IMR-90 (cell line): ENCODE measurements at regions not wholly inside any gene's neighbourhood (a gene's known extent, or its start where the extent isn't known, plus 50 kb on each side); places are given as distances from the start of the nearest gene placed in this dataset.

ENCODE experiments used
- ATAC-seq: fragments of 200-7000 bp; cut with Tn5 transposase; 2 replicates; pipeline ENCODE4 v1.9.1; 2020; ENCODE audit warnings: low read depth, mild to moderate bottlenecking, moderate library complexity
- BruUV-seq: library from RNA; stranded (reverse); fragments of 400-500 nt; replicated peaks from 2 replicates; lab custom pipeline; 2021; lab: Mats Ljungman, UMichigan
- CTCF ChIA-PET: fragments of 300-600 bp; formaldehyde crosslinking; extraction: SDS; loops from one replicate; lab custom pipeline; 2021; ENCODE audit warnings: antibody characterized with exemption; lab: Yijun Ruan, JAX
- POLR2A ChIA-PET: fragments of 300-600 bp; sonication (Branson Sonifier 250); formaldehyde crosslinking; loops from one replicate; lab custom pipeline; 2022; ENCODE audit warnings: antibody characterized with exemption; ENCODE audit not compliant: unreplicated experiment; lab: Charles Lee
- DNase-seq: peaks from one replicate; pipeline ENCODE4 v3.0.0; 2013
- H2AFZ ChIP-seq: replicated peaks from 2 replicates; pipeline ENCODE3; 2013; ENCODE audit warnings: low read length, mild to moderate bottlenecking; ENCODE audit not compliant: poor library complexity
- H2AK5ac ChIP-seq: 2 replicates; pipeline ENCODE4 v1.6.1; 2013; ENCODE audit warnings: low read depth, low read length, inconsistent platforms
- H2AK9ac ChIP-seq: replicated peaks from 2 replicates; pipeline ENCODE3; 2013; ENCODE audit warnings: mild to moderate bottlenecking, low read depth, low read length, moderate library complexity; ENCODE audit not compliant: poor library complexity
- H2BK120ac ChIP-seq: 2 replicates; pipeline ENCODE4 v1.6.1; 2013; ENCODE audit warnings: low read depth, low read length, inconsistent platforms
- H2BK15ac ChIP-seq: 3 replicates; pipeline ENCODE4 v1.6.1; 2013; ENCODE audit warnings: low read depth, low read length, inconsistent platforms
- H2BK20ac ChIP-seq: 2 replicates; pipeline ENCODE4 v1.6.1; 2013; ENCODE audit warnings: low read depth, mild to moderate bottlenecking, inconsistent platforms, low read length, moderate library complexity
- H2BK5ac ChIP-seq: 2 replicates; pipeline ENCODE4 v1.6.1; 2013; ENCODE audit warnings: mild to moderate bottlenecking, low read depth, low read length, inconsistent platforms; ENCODE audit not compliant: poor library complexity, severe bottlenecking
- H3K14ac ChIP-seq: replicated peaks from 2 replicates; pipeline ENCODE4 v1.6.1; 2013; ENCODE audit warnings: low read depth, low read length, inconsistent platforms
- H3K18ac ChIP-seq: 2 replicates; pipeline ENCODE4 v1.6.1; 2013; ENCODE audit warnings: low read depth, low read length, control low read depth
- H3K23ac ChIP-seq: 2 replicates; pipeline ENCODE4 v1.6.1; 2013; ENCODE audit warnings: low read depth, low read length, inconsistent platforms
- H3K27ac ChIP-seq: 2 replicates; pipeline ENCODE4 v1.5.1; 2013; ENCODE audit warnings: mild to moderate bottlenecking, control low read depth, low read length; ENCODE audit not compliant: insufficient read depth
- H3K27me3 ChIP-seq: 2 replicates; pipeline ENCODE4 v1.6.1; 2013; ENCODE audit warnings: low read length; ENCODE audit not compliant: control insufficient read depth, insufficient read depth
- H3K36me3 ChIP-seq: 2 replicates; pipeline ENCODE4 v1.6.1; 2013; ENCODE audit warnings: low read length, mixed read lengths; ENCODE audit not compliant: control insufficient read depth, insufficient read depth
- H3K4ac ChIP-seq: 2 replicates; pipeline ENCODE4 v1.6.1; 2013; ENCODE audit warnings: low read depth, low read length, inconsistent platforms
- H3K4me1 ChIP-seq: 2 replicates; pipeline ENCODE4 v1.6.1; 2013; ENCODE audit warnings: low read length, mixed read lengths; ENCODE audit not compliant: control insufficient read depth, insufficient read depth
- H3K4me2 ChIP-seq: 2 replicates; pipeline ENCODE4 v1.6.1; 2013; ENCODE audit warnings: low read depth, mild to moderate bottlenecking, control low read depth, low read length, moderate library complexity
- H3K4me3 ChIP-seq: 2 replicates; pipeline ENCODE4 v1.5.1; 2013; ENCODE audit warnings: low read depth, mild to moderate bottlenecking, control low read depth, low read length, moderate library complexity; ENCODE audit not compliant: insufficient read depth
- H3K56ac ChIP-seq: 2 replicates; pipeline ENCODE4 v1.6.1; 2013; ENCODE audit warnings: low read length, inconsistent platforms; ENCODE audit not compliant: insufficient read depth; ENCODE audit errors: extremely low read depth
- H3K79me1 ChIP-seq, 2 experiments: 2 replicates each; pipeline ENCODE4 v1.6.1; 2013; ENCODE audit warnings: low read length in 2 of 2, inconsistent platforms in 1 of 2, low read depth in 1 of 2
- H3K9ac ChIP-seq: 2 replicates; pipeline ENCODE4 v1.6.1; 2013; ENCODE audit warnings: low read depth, low read length, control low read depth
- H3K9me1 ChIP-seq: 2 replicates; pipeline ENCODE4 v1.6.1; 2013; ENCODE audit warnings: low read length, inconsistent platforms; ENCODE audit not compliant: insufficient read depth
- H3K9me3 ChIP-seq: 2 replicates; pipeline ENCODE4 v1.6.1; 2013; ENCODE audit warnings: low read length; ENCODE audit not compliant: control insufficient read depth, insufficient read depth
- H4K20me1 ChIP-seq: 2 replicates; pipeline ENCODE4 v1.6.1; 2013; ENCODE audit warnings: low read length, inconsistent platforms; ENCODE audit not compliant: insufficient read depth
- H4K5ac ChIP-seq: 2 replicates; pipeline ENCODE4 v1.6.1; 2013; ENCODE audit warnings: mild to moderate bottlenecking, low read depth, low read length, control low read depth
- H4K8ac ChIP-seq, 2 experiments: 2 replicates each; pipeline ENCODE4 v1.6.1; 2013; ENCODE audit warnings: low read depth in 2 of 2, low read length in 2 of 2, control low read depth in 1 of 2, inconsistent platforms in 1 of 2
- H4K91ac ChIP-seq: 2 replicates; pipeline ENCODE4 v1.6.1; 2013; ENCODE audit warnings: low read depth, low read length, inconsistent platforms; ENCODE audit not compliant: insufficient read depth
- RAD21 ChIP-seq: IDR thresholded peaks from 2 replicates; pipeline ENCODE4 v1.6.1; 2012; ENCODE audit warnings: low read length, improper control_type of control experiment
- RFX5 ChIP-seq: IDR thresholded peaks from 2 replicates; pipeline ENCODE4 v1.8.0; 2012; ENCODE audit warnings: low read depth, mild to moderate bottlenecking, low read length, moderate library complexity
- WGBS, 2 experiments: methylation state at CpG; one replicate each; pipeline versions ENCODE4 v1.1.5 to v1.1.7; 2013; ENCODE audit warnings: missing lambda C conversion rate in 2 of 2; ENCODE audit not compliant: insufficient read length in 1 of 2; ENCODE audit errors: extremely low coverage in 2 of 2; 5-methylcytosine and 5-hydroxymethylcytosine counted together
- dilution Hi-C: fragments of 300-500 bp; cut with HindIII; formaldehyde crosslinking; loops from one replicate; pipeline ENCODE4 v1.14.3; 2018; ENCODE audit warnings: low sequenced_read_pairs; ENCODE audit not compliant: unreplicated experiment
- in situ Hi-C: fragments of 300-500 bp; cut with MboI; formaldehyde crosslinking; loops from 3 replicates; pipeline ENCODE4 v1.14.3; 2019; ENCODE audit warnings: low sequenced_read_pairs, inconsistent platforms, mixed read lengths
- intact Hi-C: fragments of 100-400 bp; cut with micrococcal nuclease; formaldehyde crosslinking; loops from 2 replicates; pipeline ENCODE4 v1.10.0; 2022

- Histone ChIP-seq H2AK5ac (no peak overlapping the region), H2BK120ac (no peak overlapping the region), H3K18ac (no peak overlapping the region), H3K14ac (no peak overlapping the region), H2AK9ac (no peak overlapping the region), H4K91ac (no peak overlapping the region), H3K36me3 (no peaks in the 10 kb centered on the region), H2BK5ac (no peak overlapping the region), H3K9me3 (no peaks in the 10 kb centered on the region), H3K4me3 (no peak overlapping the region), H3K4ac (no peak overlapping the region), H3K23ac (no peak overlapping the region), H3K9me1 (peaks cover 6% of the 10 kb centered on the region; the same call in 1 of the 2 replicates), H3K4me1 (peaks cover 9% of the 10 kb centered on the region), H3K79me1 (no peaks in the 10 kb centered on the region), H3K56ac (no peak overlapping the region), H4K8ac (no peak overlapping the region), H4K20me1 (no peaks in the 10 kb centered on the region), H2BK15ac (no peak overlapping the region), H3K9ac (no peak overlapping the region), H3K27ac (no peak overlapping the region), H3K27me3 (peaks cover 10% of the 10 kb centered on the region), H2AFZ (no peak overlapping the region), H2BK20ac (no peak overlapping the region), H3K4me2 (no peak overlapping the region), H4K5ac (no peak overlapping the region)
- POLR2A ChIA-PET: no interaction called here
- CTCF ChIA-PET: interaction anchor here (0.6 to 1.0 kb wide), 2 partner anchors 140 to 1233 kb away, joined by 3 to 5 read pairs; no protein-coding TSS in a partner anchor
- in situ Hi-C loops: no loop called here
- 0 out of 2 replicates have a peak, but pooled peaks have one; percentile 4 for TF ChIP-seq RAD21
- no peak for TF ChIP-seq RFX5
- dilution Hi-C loops: no loop called here
- ATAC-seq (no peak), DNase-seq (no peak)
- intact Hi-C loops: loop anchor here (1.0 kb wide), 1 partner anchor 140 kb away; no protein-coding TSS in a partner anchor
- no TSS peak for BruUV-seq
- no CpG with 5 or more reads among the region's 3 CpGs for WGBS, 2 experiments
Measured at GRCh38 chr13:44048326-44048725, 168.6 kb downstream of the LACC1 start.
